ENCODE measurements at regions not wholly inside any gene's neighbourhood (a gene's known extent, or its start where the extent isn't known, plus 50 kb on each side); places are given as distances from the start of the nearest gene placed in this dataset.

- TF ChIP-seq, protein P1, sequence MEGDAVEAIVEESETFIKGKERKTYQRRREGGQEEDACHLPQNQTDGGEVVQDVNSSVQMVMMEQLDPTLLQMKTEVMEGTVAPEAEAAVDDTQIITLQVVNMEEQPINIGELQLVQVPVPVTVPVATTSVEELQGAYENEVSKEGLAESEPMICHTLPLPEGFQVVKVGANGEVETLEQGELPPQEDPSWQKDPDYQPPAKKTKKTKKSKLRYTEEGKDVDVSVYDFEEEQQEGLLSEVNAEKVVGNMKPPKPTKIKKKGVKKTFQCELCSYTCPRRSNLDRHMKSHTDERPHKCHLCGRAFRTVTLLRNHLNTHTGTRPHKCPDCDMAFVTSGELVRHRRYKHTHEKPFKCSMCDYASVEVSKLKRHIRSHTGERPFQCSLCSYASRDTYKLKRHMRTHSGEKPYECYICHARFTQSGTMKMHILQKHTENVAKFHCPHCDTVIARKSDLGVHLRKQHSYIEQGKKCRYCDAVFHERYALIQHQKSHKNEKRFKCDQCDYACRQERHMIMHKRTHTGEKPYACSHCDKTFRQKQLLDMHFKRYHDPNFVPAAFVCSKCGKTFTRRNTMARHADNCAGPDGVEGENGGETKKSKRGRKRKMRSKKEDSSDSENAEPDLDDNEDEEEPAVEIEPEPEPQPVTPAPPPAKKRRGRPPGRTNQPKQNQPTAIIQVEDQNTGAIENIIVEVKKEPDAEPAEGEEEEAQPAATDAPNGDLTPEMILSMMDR (IDR thresholded peaks at IDR 0.05; ENCODE audit: insufficient read depth, low read length): no peak
- TF ChIP-seq POLR2AphosphoS5 (IDR thresholded peaks at IDR 0.05; ENCODE audit: low read depth) (no peak), SPI1 (IDR thresholded peaks at IDR 0.05; ENCODE audit: borderline replicate concordance, low read depth) (no peak), GABPA (IDR thresholded peaks at IDR 0.05; ENCODE audit: low read depth) (no peak)
- TF ChIP-seq, protein P2, sequence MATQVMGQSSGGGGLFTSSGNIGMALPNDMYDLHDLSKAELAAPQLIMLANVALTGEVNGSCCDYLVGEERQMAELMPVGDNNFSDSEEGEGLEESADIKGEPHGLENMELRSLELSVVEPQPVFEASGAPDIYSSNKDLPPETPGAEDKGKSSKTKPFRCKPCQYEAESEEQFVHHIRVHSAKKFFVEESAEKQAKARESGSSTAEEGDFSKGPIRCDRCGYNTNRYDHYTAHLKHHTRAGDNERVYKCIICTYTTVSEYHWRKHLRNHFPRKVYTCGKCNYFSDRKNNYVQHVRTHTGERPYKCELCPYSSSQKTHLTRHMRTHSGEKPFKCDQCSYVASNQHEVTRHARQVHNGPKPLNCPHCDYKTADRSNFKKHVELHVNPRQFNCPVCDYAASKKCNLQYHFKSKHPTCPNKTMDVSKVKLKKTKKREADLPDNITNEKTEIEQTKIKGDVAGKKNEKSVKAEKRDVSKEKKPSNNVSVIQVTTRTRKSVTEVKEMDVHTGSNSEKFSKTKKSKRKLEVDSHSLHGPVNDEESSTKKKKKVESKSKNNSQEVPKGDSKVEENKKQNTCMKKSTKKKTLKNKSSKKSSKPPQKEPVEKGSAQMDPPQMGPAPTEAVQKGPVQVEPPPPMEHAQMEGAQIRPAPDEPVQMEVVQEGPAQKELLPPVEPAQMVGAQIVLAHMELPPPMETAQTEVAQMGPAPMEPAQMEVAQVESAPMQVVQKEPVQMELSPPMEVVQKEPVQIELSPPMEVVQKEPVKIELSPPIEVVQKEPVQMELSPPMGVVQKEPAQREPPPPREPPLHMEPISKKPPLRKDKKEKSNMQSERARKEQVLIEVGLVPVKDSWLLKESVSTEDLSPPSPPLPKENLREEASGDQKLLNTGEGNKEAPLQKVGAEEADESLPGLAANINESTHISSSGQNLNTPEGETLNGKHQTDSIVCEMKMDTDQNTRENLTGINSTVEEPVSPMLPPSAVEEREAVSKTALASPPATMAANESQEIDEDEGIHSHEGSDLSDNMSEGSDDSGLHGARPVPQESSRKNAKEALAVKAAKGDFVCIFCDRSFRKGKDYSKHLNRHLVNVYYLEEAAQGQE (IDR thresholded peaks at IDR 0.05; ENCODE audit: insufficient replicate concordance, low read depth): no peak
Observed at GRCh38 chr22:48811885-48812284, 1015.8 kb downstream of the BRD1 start.

All from HL-60 (cell line).